Neural cell (in vitro differentiated cells): ENCODE measurements at regions not wholly inside any gene's neighbourhood (a gene's known extent, or its start where the extent isn't known, plus 50 kb on each side); places are given as distances from the start of the nearest gene placed in this dataset.

Source experiments
- H2AFZ ChIP-seq: fragments of 200-600, 300-800 bp; sonication (generic), shearing (Covaris generic); 2 replicates; pipeline ENCODE4 v1.6.0; 2014; ENCODE audit warnings: low read depth, mild to moderate bottlenecking, antibody characterized with exemption, low read length, moderate library complexity
- H3F3A ChIP-seq: fragments of 200-600 bp; shearing (Covaris generic); 2 replicates; pipeline ENCODE4 v1.6.1; 2016; ENCODE audit warnings: mild to moderate bottlenecking, moderate library complexity, mixed read lengths, antibody characterized with exemption, low read length; ENCODE audit not compliant: insufficient read depth, poor library complexity, severe bottlenecking
- H3K27ac ChIP-seq: fragments of 200-600, 300-800 bp; sonication (generic), shearing (Covaris generic); 2 replicates; pipeline ENCODE4 v1.5.1; 2014; ENCODE audit warnings: mild to moderate bottlenecking, low read length, moderate library complexity
- H3K27me3 ChIP-seq: fragments of 300-800, 200-600 bp; sonication (generic), shearing (Covaris generic); 2 replicates; pipeline ENCODE4 v1.6.0; 2014; ENCODE audit warnings: mild to moderate bottlenecking, low read depth, low read length, moderate library complexity; ENCODE audit not compliant: insufficient read depth
- H3K36me3 ChIP-seq: fragments of 300-800, 200-600 bp; sonication (generic), shearing (Covaris generic); 2 replicates; pipeline ENCODE4 v1.5.1; 2014; ENCODE audit warnings: mild to moderate bottlenecking, antibody characterized with exemption, low read length, moderate library complexity; ENCODE audit not compliant: insufficient read depth
- H3K4me2 ChIP-seq: fragments of 300-800, 200-600 bp; sonication (generic), shearing (Covaris generic); 2 replicates; pipeline ENCODE4 v1.6.0; 2014; ENCODE audit warnings: mild to moderate bottlenecking, low read length
- H3K4me3 ChIP-seq: fragments of 300-800, 200-600 bp; sonication (generic), shearing (Covaris generic); 2 replicates; pipeline ENCODE4 v1.5.1; 2014; ENCODE audit warnings: mild to moderate bottlenecking, low read length, moderate library complexity
- H3K79me2 ChIP-seq: fragments of 200-600 bp; shearing (Covaris generic); replicated peaks from 2 replicates; pipeline ENCODE4 v1.6.0; 2014; ENCODE audit warnings: mild to moderate bottlenecking, low read length, moderate library complexity; ENCODE audit not compliant: insufficient read depth
- H3K9ac ChIP-seq: fragments of 300-800, 200-600 bp; sonication (generic), shearing (Covaris generic); 2 replicates; pipeline ENCODE4 v1.6.1; 2016; ENCODE audit warnings: mild to moderate bottlenecking, low read length, mixed read lengths
- H3K9me2 ChIP-seq: fragments of 200-600 bp; shearing (Covaris generic); 2 replicates; pipeline ENCODE4 v1.6.1; 2016; ENCODE audit warnings: mild to moderate bottlenecking, low read length, mixed read lengths; ENCODE audit not compliant: insufficient read depth
- H3K9me3 ChIP-seq: fragments of 200-600, 300-800 bp; sonication (generic), shearing (Covaris generic); 2 replicates; pipeline ENCODE4 v1.6.1; 2016; ENCODE audit warnings: mild to moderate bottlenecking, mixed run types, low read length, moderate library complexity, mixed read lengths
- H4K20me1 ChIP-seq: fragments of 200-600 bp; shearing (Covaris generic); 2 replicates; pipeline ENCODE4 v1.6.1; 2016; ENCODE audit warnings: mild to moderate bottlenecking, mixed run types; ENCODE audit not compliant: insufficient read depth
- CTCF ChIP-seq: fragments of 450-650 bp; IDR thresholded peaks from 2 replicates; pipeline ENCODE4 v1.5.1; 2014; ENCODE audit warnings: antibody characterized with exemption, mild to moderate bottlenecking, moderate library complexity; ENCODE audit not compliant: poor library complexity, severe bottlenecking
- EP300 ChIP-seq: fragments of 450-650 bp; conservative IDR thresholded peaks from 2 replicates; pipeline ENCODE4 v1.6.1; 2014; ENCODE audit warnings: antibody characterized with exemption, mild to moderate bottlenecking, moderate library complexity; ENCODE audit not compliant: poor library complexity, severe bottlenecking
- EZH2 ChIP-seq: fragments of 200-600, 300-800 bp; shearing (Covaris generic), sonication (generic); IDR thresholded peaks from 2 replicates; pipeline ENCODE4 v1.6.1; 2014; ENCODE audit warnings: antibody characterized with exemption, low read length, borderline replicate concordance, mild to moderate bottlenecking; ENCODE audit not compliant: insufficient read depth, poor library complexity, severe bottlenecking
- MXI1 ChIP-seq: fragments of 450-650 bp; conservative IDR thresholded peaks from 2 replicates; pipeline ENCODE4 v1.6.1; 2014; ENCODE audit warnings: antibody characterized with exemption, mild to moderate bottlenecking; ENCODE audit not compliant: poor library complexity, severe bottlenecking
- POLR2AphosphoS5 ChIP-seq: IDR thresholded peaks from 2 replicates; pipeline ENCODE4 v1.6.1; 2012
- RAD21 ChIP-seq: fragments of 450-650 bp; conservative IDR thresholded peaks from 2 replicates; pipeline ENCODE4 v1.6.1; 2014; ENCODE audit warnings: antibody characterized with exemption, mild to moderate bottlenecking, moderate library complexity
- REST ChIP-seq: IDR thresholded peaks from 2 replicates; pipeline ENCODE4 v1.6.1; 2012; ENCODE audit warnings: borderline replicate concordance
- SMC3 ChIP-seq: fragments of 450-650 bp; conservative IDR thresholded peaks from 2 replicates; pipeline ENCODE4 v1.6.1; 2014; ENCODE audit warnings: antibody characterized with exemption, mild to moderate bottlenecking, moderate library complexity; ENCODE audit not compliant: poor library complexity
- TAF1 ChIP-seq: IDR thresholded peaks from 2 replicates; pipeline ENCODE4 v1.6.1; 2012; ENCODE audit warnings: low read depth

- H3K27me3 ChIP-seq, result no peaks in the 10 kb centered on the region
- H3K27ac ChIP-seq, result no peak overlapping the region
- H4K20me1 ChIP-seq, result no peaks in the 10 kb centered on the region
- no peaks in the 10 kb centered on the region for H3K79me2 ChIP-seq
- no peaks in the 10 kb centered on the region for H3K9me3 ChIP-seq
- H3K4me3 ChIP-seq, result no peak overlapping the region
- H3K9me2 ChIP-seq, result no peaks in the 10 kb centered on the region
- H3K9ac ChIP-seq, result no peak overlapping the region
- no peaks in the 10 kb centered on the region for H3K36me3 ChIP-seq
- TF ChIP-seq RAD21 (no peak), EP300 (no peak), REST (no peak), MXI1 (no peak), TAF1 (no peak), EZH2 (no peak), CTCF (no peak), SMC3 (no peak), POLR2AphosphoS5 (no peak)
- H3F3A ChIP-seq, result no peaks in the 10 kb centered on the region
- H2AFZ ChIP-seq, result no peak overlapping the region
- H3K4me2 ChIP-seq, result no peak overlapping the region
These were observed 94.9 kb downstream of the AXIN2 start for GRCh38 chr17:65466547-65466946.

DNA sequence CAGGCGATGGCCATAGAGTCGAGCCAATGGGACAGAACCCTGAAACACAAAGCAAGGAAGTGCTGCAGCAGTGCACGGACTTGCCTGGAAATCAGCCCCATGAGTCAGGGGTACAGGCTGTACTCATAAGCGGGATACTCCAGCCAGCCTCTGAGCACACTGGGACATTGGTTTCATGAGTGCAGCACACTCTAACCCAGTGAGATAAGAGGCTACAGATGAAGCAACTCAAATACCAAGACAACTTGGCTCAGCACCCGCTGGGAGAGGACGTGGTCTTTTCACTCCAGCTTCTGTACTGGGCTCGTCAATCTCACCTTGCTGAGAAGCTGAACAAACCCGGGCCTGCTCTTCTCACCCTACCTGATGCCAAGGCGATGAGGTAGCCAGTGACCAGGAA lies 98.2 kb downstream of the AXIN2 start:
- H3K4me3 ChIP-seq, result no peak overlapping the region
- no peaks in the 10 kb centered on the region for H3K27me3 ChIP-seq
- H4K20me1 ChIP-seq, result no peaks in the 10 kb centered on the region
- no peaks in the 10 kb centered on the region for H3F3A ChIP-seq
- no peak overlapping the region for H3K4me2 ChIP-seq
- no peaks in the 10 kb centered on the region for H3K36me3 ChIP-seq
- no peaks in the 10 kb centered on the region for H3K79me2 ChIP-seq
- no peaks in the 10 kb centered on the region for H3K9me3 ChIP-seq
- H3K9me2 ChIP-seq, result no peaks in the 10 kb centered on the region
- H3K27ac ChIP-seq, result no peak overlapping the region
- TF ChIP-seq CTCF, result no peak
- no peak overlapping the region for H3K9ac ChIP-seq
- no peak overlapping the region for H2AFZ ChIP-seq
